Skin of body (tissue), 1 donor: ENCODE measurements at regions not wholly inside any gene's neighbourhood (a gene's known extent, or its start where the extent isn't known, plus 50 kb on each side); places are given as distances from the start of the nearest gene placed in this dataset.

Experiments
- DNase-seq: peaks from one replicate; lab custom pipeline; 2025; lab: John Stamatoyannopoulos, UW

DNA sequence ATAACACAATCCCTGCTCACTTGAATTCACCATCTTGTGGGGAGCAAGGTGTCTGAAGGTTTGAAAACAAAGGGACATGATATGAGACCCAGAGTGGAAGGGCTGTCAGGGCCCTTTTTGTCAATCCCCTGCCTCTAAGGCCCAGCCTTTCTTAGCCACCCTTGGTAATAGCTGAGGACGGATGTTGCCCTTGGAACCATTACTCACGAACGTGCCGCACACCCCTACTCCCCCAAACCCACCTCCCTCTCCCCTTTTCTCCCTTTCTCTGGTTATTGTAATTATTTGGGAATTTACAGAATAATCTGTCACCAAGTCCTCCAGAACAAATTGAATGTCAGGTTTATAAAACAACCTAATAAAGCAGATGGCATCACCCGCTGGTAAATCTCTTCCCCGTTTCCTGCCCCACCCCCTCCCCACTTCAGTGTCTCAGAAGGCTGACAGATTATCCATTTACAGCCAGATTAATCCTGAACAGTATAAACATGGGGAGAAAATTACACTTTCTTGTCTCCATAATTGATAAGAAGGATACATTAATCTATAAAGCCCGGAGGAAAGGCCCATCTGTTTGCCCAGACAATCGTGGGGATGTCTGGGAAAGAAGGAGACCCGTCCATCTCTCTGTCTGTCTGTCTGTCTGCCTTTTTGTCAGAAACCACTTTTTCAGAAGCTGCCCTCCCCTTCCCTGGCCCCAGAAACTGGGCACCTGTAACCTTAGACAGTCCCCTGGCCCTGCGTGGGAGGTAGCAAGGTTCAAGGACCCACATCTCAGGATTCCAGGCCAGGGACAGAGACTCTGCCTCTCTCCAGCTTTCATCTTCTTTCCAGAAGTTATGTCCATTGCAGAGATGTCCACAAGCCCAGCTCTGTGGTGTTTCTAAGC is 60.6 kb upstream of the CD34 start:
- no peak for DNase-seq

DNA sequence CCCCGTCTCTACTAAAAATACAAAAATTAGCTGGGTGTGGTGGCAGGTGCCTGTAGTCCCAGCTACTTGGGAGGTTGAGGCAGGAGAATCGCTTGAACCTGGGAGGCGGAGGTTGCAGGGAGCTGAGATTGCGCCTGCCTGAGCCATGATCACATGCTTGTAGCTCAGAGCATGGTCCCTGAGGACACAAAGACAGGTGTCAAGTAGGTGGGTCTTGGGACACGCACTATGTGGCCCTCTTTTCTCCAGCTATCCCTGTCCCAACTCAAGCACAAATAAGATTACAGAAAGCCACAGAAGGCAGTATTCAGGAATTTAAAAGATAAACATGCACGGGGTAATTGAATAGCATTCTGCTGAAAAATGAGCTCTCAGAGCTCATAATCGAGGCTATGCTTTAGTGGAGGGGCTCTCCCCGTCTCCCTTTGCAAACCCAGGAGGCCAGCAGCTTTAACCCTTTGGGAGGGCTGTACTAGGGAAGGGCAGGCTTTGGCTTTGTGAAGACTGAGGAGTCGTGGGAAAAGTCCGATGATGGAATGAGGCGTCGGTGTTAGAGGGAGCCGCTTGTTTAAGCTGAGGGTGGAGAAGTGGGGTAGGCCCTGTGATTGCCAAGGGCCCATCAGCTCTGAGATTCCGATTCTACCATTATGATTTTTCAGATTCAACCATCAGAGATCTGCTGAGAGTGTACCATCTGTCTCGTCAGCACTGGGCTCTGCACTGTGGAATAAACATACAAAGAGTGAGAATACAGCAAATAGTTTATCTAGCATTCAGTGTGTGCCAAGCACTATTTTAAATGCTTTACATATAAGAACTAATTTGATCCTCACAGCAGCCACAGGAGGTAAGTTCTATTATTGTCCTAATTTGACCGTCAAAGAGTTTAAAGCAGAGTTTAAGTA is 59.7 kb upstream of the CD34 start:
- DNase-seq: no peak

DNA sequence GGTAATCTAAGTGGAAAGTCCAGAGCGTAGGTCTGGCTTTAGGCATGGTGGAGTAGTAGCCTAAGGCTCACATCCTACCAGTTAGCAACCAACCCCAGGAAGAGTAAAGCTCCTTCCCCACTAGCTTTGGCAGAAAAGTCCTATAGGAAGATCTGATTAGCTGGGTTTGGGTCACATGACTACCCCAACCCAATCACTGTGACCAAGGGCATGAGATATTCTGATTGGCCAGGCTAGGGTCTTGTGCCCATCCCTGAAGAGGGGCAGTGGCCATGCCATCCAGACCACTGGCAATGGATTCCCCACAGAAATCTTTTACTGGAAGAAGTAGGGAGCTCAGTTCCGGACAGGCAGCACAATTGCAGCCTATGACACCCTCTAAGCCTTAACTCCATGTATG is 58.6 kb upstream of the CD34 start:
- no peak for DNase-seq

DNA sequence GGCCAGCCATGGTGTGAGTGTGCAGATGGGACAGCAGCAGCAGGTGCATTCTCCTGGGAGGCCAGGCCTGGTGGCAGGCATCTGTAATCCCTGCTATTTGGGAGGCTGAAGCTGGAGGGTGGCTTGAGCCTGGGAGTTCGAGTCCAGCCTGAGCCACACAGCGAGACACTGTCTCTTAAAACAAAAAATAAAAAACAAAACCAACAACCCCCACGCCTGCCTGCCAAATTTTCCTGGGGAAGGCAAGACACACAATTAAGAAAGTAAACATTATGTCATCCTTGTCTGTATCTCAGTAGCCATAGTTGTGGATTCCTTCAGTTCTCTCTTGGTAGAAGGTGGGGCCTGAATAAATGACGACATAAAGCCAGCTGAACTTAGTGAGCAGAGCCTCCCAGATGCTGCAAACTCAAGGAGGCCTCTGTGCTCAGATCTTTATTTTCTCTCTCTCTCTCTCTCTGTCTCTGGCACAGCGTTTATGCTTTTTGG is 57.6 kb upstream of the CD34 start:
- DNase-seq: peak; percentile 88

DNA sequence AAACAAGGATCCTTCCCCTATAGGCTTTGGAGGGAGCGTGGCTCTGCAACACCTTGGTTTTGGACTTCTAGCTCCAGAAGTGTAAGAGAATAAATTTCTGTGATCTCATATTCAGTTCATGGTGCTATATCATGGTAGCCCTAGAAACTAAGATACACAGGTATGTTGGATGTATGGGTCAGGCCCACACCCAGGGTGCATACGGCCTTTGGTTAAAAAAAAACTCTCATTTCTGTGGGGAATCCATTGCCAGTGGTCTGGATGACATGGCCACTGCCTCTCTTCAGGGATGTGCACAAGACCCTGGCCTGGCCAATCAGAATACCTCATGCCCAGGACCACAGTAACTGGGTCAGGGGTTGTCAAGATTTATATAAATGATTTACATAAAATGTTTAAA is 56.8 kb upstream of the CD34 start:
- DNase-seq: no peak

DNA sequence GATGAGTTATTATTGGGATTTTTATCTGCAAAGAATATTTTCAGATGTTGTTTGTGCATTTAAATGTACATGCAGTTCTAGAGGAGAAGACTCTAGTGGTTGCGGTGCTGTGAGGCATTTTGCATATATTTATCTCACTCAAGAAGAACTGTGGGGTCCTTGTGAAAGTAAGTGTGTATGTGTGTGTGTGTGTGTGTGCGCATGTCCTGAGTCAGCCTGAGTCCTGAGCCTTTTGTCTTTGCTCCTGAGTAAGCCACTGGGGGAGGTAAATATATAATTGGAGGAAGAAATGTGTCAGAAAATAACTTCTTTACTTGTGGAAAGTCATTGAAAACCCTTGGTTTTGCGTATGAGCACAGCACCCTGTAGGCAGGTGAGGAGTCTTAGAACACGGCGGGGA is 55.6 kb upstream of the CD34 start:
- DNase-seq: no peak

DNA sequence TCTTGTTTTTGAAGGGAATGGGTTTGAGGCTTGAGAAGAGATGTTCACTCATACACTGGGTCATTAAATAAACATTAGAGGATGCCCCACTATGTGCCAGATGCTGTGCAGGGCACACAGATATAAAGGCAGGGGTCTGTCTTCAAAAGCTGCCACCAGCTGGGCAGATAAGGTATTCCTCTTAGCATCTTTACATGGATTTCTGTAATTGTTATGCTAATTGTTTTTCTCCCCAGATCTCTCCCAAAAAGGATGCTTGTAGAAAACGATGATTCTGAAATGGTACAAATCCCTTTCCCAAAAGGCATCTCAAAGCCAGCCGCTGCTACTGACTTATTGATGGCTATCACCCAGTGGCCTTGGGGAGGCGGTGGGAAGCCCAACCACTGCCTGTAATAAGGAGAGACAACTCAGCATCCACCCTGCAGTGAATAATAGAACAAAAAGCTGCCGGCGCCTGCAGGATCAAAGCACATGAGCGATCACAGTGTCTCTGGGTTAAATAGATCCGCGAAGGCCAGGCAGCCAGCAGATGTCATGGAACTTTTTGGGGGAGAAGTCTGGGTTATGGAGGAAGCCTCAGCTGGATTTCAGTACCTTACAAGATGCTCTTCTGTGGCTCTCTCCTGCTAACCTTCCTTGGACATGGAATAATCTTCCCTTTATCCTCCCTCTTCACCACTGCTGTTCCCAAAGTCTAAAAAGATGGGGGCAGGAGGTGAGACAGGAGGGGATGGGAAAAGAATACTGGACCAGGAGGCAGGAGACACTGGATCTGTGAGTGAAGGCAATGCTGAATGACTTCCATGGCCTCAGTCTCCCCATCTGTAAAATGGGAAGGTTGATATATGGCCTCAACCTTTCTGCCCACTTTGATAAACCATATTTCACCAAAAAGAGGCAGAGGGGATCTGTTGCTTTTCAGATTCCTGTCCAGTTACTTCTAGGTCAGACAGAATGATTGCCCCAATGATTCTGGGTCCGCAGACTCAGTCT is 54.8 kb upstream of the CD34 start:
- no peak for DNase-seq

DNA sequence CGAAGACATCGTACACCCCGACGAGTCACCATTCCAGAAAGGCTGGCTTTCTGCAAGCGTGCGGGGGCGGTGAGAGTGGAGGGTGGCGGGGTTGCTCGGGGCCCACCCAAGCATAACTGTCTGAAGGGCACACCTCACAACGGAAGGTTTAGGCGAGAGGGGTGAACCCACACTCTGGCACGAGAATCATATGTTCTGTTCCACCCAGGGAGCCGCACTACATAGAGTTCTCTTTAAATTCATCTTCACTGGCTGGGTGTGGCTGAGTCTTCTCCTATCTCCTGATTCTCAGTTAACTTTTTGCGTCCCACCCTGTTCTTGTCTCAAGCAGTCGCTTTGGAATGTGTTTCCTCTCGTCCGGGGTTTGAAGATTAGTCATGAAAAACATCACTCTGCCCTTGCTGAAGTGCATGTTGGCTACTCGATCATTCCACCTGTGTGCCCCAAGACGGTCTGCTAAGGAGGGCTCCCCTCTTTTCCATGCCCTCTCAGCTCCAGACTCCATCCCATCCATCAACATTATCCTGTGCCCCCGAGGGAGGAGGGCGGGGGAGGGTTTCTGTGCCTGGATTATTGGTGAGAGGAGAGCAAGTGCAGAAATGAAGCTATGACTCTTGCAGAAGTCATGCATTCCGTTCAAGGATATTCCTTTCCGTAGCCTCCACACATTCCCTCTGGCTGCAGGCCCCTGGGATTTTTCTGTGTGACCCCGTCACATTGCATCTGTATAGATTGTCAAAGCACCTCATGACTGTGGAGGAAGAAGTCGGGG is 53.5 kb upstream of the CD34 start:
- no peak for DNase-seq

DNA sequence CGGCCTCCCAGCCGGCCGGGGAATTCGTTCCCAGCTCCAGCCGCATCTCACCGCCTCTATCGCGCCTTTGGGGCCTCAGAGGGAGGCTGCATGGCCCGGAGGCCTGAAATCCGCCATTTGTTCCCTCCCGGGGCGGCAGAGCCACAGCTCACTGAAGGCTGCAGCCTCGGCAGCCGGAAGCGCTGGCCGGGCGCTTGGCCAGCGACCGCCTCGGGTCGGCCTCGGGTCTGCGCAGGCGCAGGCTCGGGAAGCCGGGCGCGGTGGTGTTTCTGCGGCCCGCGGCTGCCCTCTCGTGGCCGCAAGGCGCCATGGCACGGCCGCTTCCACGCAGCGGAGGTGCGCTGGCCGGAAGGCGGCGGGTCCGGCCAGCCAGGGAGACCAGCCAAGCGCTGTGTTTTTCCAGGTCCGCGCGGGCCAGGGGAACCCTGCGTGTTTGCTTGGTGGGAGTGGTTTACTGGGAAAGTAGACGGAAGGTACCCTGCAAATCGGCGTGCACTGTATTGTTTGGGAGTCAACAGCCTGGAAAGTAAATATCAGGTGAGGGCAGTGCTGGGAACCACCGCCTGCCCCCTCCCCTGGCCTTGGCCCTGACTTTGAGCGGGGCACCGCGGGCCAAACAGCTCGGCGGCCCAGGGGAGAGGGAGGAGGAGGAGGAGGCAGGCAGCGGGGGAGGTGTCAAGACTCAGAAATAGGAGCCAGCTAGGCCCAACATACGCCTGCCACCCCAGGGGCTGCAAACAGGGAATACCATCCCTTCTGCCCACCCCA is 52.7 kb upstream of the CD34 start:
- peak; percentile 86 for DNase-seq

DNA sequence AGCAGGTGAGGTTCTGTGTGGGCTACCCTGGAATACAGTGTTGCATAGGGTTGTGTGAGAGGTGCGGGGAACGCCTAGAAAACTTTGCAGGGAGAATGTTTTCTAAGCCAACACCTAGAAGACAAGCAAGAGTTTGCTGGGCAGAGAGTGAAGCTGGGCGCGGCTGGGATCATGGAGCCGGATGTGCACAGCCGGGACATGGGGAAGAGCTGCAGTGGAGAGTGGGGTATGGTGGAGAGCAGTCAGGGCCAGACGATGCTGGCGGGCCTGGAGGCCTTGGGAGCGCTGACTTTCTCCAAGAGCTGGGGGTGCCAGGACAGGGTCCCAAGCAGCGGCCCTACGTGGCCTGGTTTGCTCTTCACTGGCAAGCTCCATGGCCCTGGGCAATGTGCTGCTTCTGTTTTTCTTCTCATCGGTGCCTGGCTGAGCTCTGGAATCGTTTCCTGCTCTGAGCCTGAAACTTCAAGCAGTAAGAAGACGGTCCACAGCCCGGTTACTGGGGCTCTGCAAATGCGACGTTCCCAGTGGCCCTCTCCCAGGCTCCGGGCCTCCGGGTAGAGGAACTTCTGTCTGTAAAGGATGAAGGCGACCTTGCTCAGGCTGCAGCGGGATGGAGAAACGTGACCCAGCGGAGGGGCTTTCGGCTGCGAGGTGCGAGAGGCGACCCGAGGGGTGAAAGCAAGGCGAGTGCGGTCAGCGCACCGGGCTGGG is 51.9 kb upstream of the CD34 start:
- peak; percentile 44 for DNase-seq
